ENCODE measurements at regions not wholly inside any gene's neighbourhood (a gene's known extent, or its start where the extent isn't known, plus 50 kb on each side); places are given as distances from the start of the nearest gene placed in this dataset.

- TF ChIP-seq, protein P1, sequence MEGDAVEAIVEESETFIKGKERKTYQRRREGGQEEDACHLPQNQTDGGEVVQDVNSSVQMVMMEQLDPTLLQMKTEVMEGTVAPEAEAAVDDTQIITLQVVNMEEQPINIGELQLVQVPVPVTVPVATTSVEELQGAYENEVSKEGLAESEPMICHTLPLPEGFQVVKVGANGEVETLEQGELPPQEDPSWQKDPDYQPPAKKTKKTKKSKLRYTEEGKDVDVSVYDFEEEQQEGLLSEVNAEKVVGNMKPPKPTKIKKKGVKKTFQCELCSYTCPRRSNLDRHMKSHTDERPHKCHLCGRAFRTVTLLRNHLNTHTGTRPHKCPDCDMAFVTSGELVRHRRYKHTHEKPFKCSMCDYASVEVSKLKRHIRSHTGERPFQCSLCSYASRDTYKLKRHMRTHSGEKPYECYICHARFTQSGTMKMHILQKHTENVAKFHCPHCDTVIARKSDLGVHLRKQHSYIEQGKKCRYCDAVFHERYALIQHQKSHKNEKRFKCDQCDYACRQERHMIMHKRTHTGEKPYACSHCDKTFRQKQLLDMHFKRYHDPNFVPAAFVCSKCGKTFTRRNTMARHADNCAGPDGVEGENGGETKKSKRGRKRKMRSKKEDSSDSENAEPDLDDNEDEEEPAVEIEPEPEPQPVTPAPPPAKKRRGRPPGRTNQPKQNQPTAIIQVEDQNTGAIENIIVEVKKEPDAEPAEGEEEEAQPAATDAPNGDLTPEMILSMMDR (conservative IDR thresholded peaks at IDR 0.05 in 1 of 2, IDR thresholded peaks at IDR 0.05 in 1 of 2; ENCODE audit: low read depth in 1 of 2, low read length in 2 of 2): no peak
- TF ChIP-seq EZH2 (IDR thresholded peaks at IDR 0.05; ENCODE audit: low read length, missing control alignments): no peak
Observed at GRCh38 chr14:56460469-56460868, 119.1 kb upstream of the TMEM260 start.
